K562 (cell line): ENCODE measurements at regions not wholly inside any gene's neighbourhood (a gene's known extent, or its start where the extent isn't known, plus 50 kb on each side); places are given as distances from the start of the nearest gene placed in this dataset.

ENCODE experiments used
- ATAC-seq: fragments of 200-7000 bp; cut with Tn5 transposase; 3 replicates; pipeline ENCODE4 v1.9.1; 2020; ENCODE audit warnings: moderate library complexity
- BruUV-seq: library from RNA; stranded (reverse); fragments of 400-500 nt; replicated peaks from 2 replicates; lab custom pipeline; 2021; lab: Mats Ljungman, UMichigan
- CTCF ChIA-PET: fragments of 300-600 bp; formaldehyde crosslinking; extraction: SDS; loops from one replicate; lab custom pipeline; 2021; ENCODE audit warnings: low intra/inter-chr PET ratio; lab: Yijun Ruan, JAX
- POLR2A ChIA-PET: fragments of 300-600, 350-650 bp; sonication (Branson Sonifier 250); formaldehyde crosslinking; extraction: SDS; loops from one replicate; lab custom pipeline; 2021; ENCODE audit warnings: antibody characterized with exemption, inconsistent platforms; lab: Yijun Ruan, JAX
- DNase-seq, 4 experiments: peaks; one replicate each; pipeline versions ENCODE4 v3.0.0 to v3.0.0-alpha.2; 2011 to 2018; ENCODE audit warnings: low spot score in 3 of 4, mixed read lengths in 3 of 4; ENCODE audit errors: extremely low read depth in 1 of 4
- FAIRE-seq: peaks from 2 replicates; lab custom pipeline; 2011; peaks lifted over from hg19 to GRCh38; lab: Jason Lieb, UNC
- H2AFZ ChIP-seq: 2 replicates; pipeline ENCODE4 v1.6.0; 2011; ENCODE audit warnings: low read depth, low read length, control low read depth, inconsistent platforms
- H3K27ac ChIP-seq: fragments of 200-600 bp; 3 replicates; pipeline ENCODE4 v1.8.0; 2011; ENCODE audit warnings: low read depth, mild to moderate bottlenecking, control low read depth, inconsistent platforms, low read length, moderate library complexity, mixed read lengths; ENCODE audit errors: extremely low read depth
- H3K27me3 ChIP-seq, 2 experiments: fragments of 300-600 bp in 1 of 2; 2 replicates in 1 of 2; 3 replicates in 1 of 2; pipeline versions ENCODE4 v1.6.0 to v1.8.0; 2011; ENCODE audit warnings: inconsistent platforms in 2 of 2, low read length in 2 of 2, mild to moderate bottlenecking in 1 of 2, mixed read lengths in 1 of 2, moderate library complexity in 1 of 2; ENCODE audit not compliant: control insufficient read depth in 2 of 2, insufficient read depth in 2 of 2
- H3K36me3 ChIP-seq: fragments of 300-600 bp; 3 replicates; pipeline ENCODE4 v1.8.0; 2011; ENCODE audit warnings: mild to moderate bottlenecking, low read length, inconsistent platforms; ENCODE audit not compliant: control insufficient read depth, insufficient read depth
- H3K4me1 ChIP-seq, 2 experiments: fragments of 200-600 bp in 1 of 2; replicated peaks in 1 of 2; 2 replicates in 1 of 2; 3 replicates in 1 of 2; pipeline versions ENCODE4 v1.5.1 to v1.8.0; 2011; ENCODE audit warnings: inconsistent platforms in 2 of 2, low read length in 2 of 2, mild to moderate bottlenecking in 1 of 2, mixed read lengths in 1 of 2, moderate library complexity in 1 of 2; ENCODE audit not compliant: control insufficient read depth in 2 of 2, insufficient read depth in 2 of 2
- H3K4me2 ChIP-seq: 2 replicates; pipeline ENCODE4 v1.6.1; 2011; ENCODE audit warnings: low read length, control low read depth, inconsistent platforms, mixed read lengths; ENCODE audit not compliant: insufficient read depth
- H3K4me3 ChIP-seq: fragments of 200-600 bp; sonication (generic), shearing (Covaris generic); 2 replicates; pipeline ENCODE4 v1.5.1; 2016; ENCODE audit warnings: control low read depth, inconsistent platforms
- H3K79me2 ChIP-seq: fragments of 200-600 bp; 3 replicates; pipeline ENCODE4 v1.8.0; 2011; ENCODE audit warnings: low read length, inconsistent platforms; ENCODE audit not compliant: control insufficient read depth, insufficient read depth
- H3K9ac ChIP-seq, 2 experiments: 2 replicates each; pipeline versions ENCODE4 v1.6.0 to v1.6.1; 2011; ENCODE audit warnings: low read depth in 2 of 2, low read length in 2 of 2, control low read depth in 1 of 2, inconsistent platforms in 1 of 2, mild to moderate bottlenecking in 1 of 2, mixed read lengths in 1 of 2; ENCODE audit not compliant: insufficient read depth in 1 of 2
- H3K9me1 ChIP-seq: one replicate; pipeline ENCODE4 v1.6.0; 2011; ENCODE audit warnings: inconsistent platforms, mild to moderate bottlenecking, low read length, moderate library complexity; ENCODE audit not compliant: control insufficient read depth, insufficient read depth
- H3K9me3 ChIP-seq: replicated peaks from 2 replicates; pipeline ENCODE4 v1.5.1; 2011; ENCODE audit warnings: low read depth, low read length, inconsistent platforms; ENCODE audit not compliant: control insufficient read depth, insufficient read depth
- H4K20me1 ChIP-seq: replicated peaks from 2 replicates; pipeline ENCODE4 v1.6.1; 2011; ENCODE audit warnings: low read length, inconsistent platforms, mixed read lengths; ENCODE audit not compliant: control insufficient read depth, insufficient read depth
- ATF6 ChIP-seq: sonication (generic); formaldehyde crosslinking; IDR thresholded peaks from 2 replicates; pipeline ENCODE4 v1.4.0; 2020; ENCODE audit warnings: mild to moderate bottlenecking, missing genetic modification reagents
- BRD4 ChIP-seq: fragments of 200-600 bp; sonication (generic); IDR thresholded peaks from 2 replicates; pipeline ENCODE4 v1.6.1; 2017; ENCODE audit warnings: inconsistent platforms
- HINFP ChIP-seq: fragments of 450-650 bp; conservative IDR thresholded peaks from 2 replicates; pipeline ENCODE4 v1.6.1; 2016; ENCODE audit warnings: missing genetic modification characterization, low read depth, mild to moderate bottlenecking, control low read depth, missing compliant biosample characterization
- KLF13 ChIP-seq: fragments of 450-650 bp; IDR thresholded peaks from 2 replicates; pipeline ENCODE4 v1.6.1; 2016; ENCODE audit warnings: missing genetic modification characterization, low read depth, mild to moderate bottlenecking, missing compliant biosample characterization, moderate library complexity, borderline replicate concordance
- KLF16 ChIP-seq: IDR thresholded peaks from 2 replicates; pipeline ENCODE4 v1.6.1; 2016; ENCODE audit warnings: antibody characterized with exemption
- MAFG ChIP-seq: fragments of 450-650 bp; conservative IDR thresholded peaks from 2 replicates; pipeline ENCODE4 v1.6.1; 2016; ENCODE audit warnings: missing genetic modification characterization, missing compliant biosample characterization
- MTA3 ChIP-seq: fragments of 450-650 bp; formaldehyde crosslinking; IDR thresholded peaks from 2 replicates; pipeline ENCODE4 v1.6.1; 2017; ENCODE audit warnings: mild to moderate bottlenecking, borderline replicate concordance
- NCOA6 ChIP-seq: fragments of 450-650 bp; IDR thresholded peaks from 2 replicates; pipeline ENCODE4 v1.6.1; 2017; ENCODE audit warnings: mild to moderate bottlenecking
- NR2F6 ChIP-seq: fragments of 450-650 bp; formaldehyde crosslinking; IDR thresholded peaks from 2 replicates; pipeline ENCODE4 v1.4.0; 2020; ENCODE audit warnings: mild to moderate bottlenecking
- PKNOX1 ChIP-seq: fragments of 450-650 bp; IDR thresholded peaks from 2 replicates; pipeline ENCODE4 v1.6.1; 2016
- POLR2AphosphoS2 ChIP-seq: IDR thresholded peaks from 2 replicates; pipeline ENCODE4 v1.6.1; 2012; ENCODE audit warnings: low read length, improper control_type of control experiment
- RBM22 ChIP-seq: fragments of 200-400 bp; formaldehyde crosslinking; IDR thresholded peaks from 2 replicates; pipeline ENCODE4 v1.6.1; 2018; ENCODE audit warnings: low read length, low read depth; ENCODE audit not compliant: poor library complexity, severe bottlenecking
- WGBS: fragments of 100-300 bp; shearing (Covaris generic); methylation state at CpG from one replicate; pipeline ENCODE4 v1.1.6; 2016; ENCODE audit warnings: low coverage, mixed read lengths; ENCODE audit not compliant: insufficient coverage; ENCODE audit errors: missing lambda C conversion rate; 5-methylcytosine and 5-hydroxymethylcytosine counted together
- in situ Hi-C: fragments of 300-500 bp; cut with MboI; formaldehyde crosslinking; loops from 4 replicates; pipeline ENCODE4 v1.15.0; 2018; ENCODE audit warnings: inconsistent platforms, mixed read lengths
- intact Hi-C: fragments of 100-400 bp; cut with micrococcal nuclease; formaldehyde crosslinking; loops from 2 replicates; pipeline ENCODE4 v1.14.2; 2022

GRCh38 chr6:105499136-105499870 lies 96.4 kb upstream of the PREP start:
- H2AFZ ChIP-seq, result no peak overlapping the region

GRCh38 chr6:105497549-105497948 lies 94.7 kb upstream of the PREP start:
- no peak for DNase-seq
- Histone ChIP-seq H3K36me3 (no peaks in the 10 kb centered on the region), H3K79me2 (no peaks in the 10 kb centered on the region), H3K9me1 (no peaks in the 10 kb centered on the region), H3K27ac (no peak overlapping the region), H4K20me1 (no peaks in the 10 kb centered on the region), H3K27me3 (peaks cover 6 to 14% of the 10 kb centered on the region in 2 experiments; a peak in 4 of 5 replicates), H3K9ac (no peak overlapping the region), H3K4me2 (no peak overlapping the region), H3K4me3 (no peak overlapping the region), H3K4me1 (no peaks in the 10 kb centered on the region), H3K9me3 (no peaks in the 10 kb centered on the region), H2AFZ (no peak overlapping the region)
- CTCF ChIA-PET, result interaction anchor here (0.6 kb wide), 1 partner anchor 725 kb away, joined by 3 read pairs; no protein-coding TSS in a partner anchor
- in situ Hi-C loops, result no loop called here
- BruUV-seq, result no TSS peak
- ATAC-seq, result no peak
- intact Hi-C loops, result no loop called here
- FAIRE-seq, result no peak
- 0% methylated on average over 2 of the region's 2 CpGs for WGBS
- POLR2A ChIA-PET, result interaction anchor here (0.7 to 1.5 kb wide), 2 partner anchors 9 to 14 kb away, joined by 3 read pairs; no protein-coding TSS in a partner anchor
- TF ChIP-seq KLF13 (no peak), NR2F6 (CRISPR knock-in tag) (no peak), BRD4 (no peak), MAFG (no peak), PKNOX1 (no peak), ATF6 (CRISPR knock-in tag) (no peak), RBM22 (no peak), KLF16 (no peak), HINFP (tag) (no peak), MTA3 (no peak)

More at GRCh38 chr6:105499136-105499870, 96.4 kb upstream of the PREP start:
- Histone ChIP-seq H3K27me3 (peaks cover 6 to 14% of the 10 kb centered on the region in 2 experiments; a peak in 4 of 5 replicates), H3K4me1 (no peaks in the 10 kb centered on the region), H3K9me1 (no peaks in the 10 kb centered on the region), H3K9me3 (no peaks in the 10 kb centered on the region), H3K4me3 (no peak overlapping the region), H3K27ac (no peak overlapping the region), H3K36me3 (no peaks in the 10 kb centered on the region), H4K20me1 (no peaks in the 10 kb centered on the region), H3K9ac (no peak overlapping the region), H3K4me2 (no peak overlapping the region), H3K79me2 (no peaks in the 10 kb centered on the region)
- FAIRE-seq, result no peak
- TF ChIP-seq POLR2AphosphoS2 (no peak), NCOA6 (no peak)
- ChIA-PET POLR2A (interaction anchor here (1.5 kb wide), 1 partner anchor 16 kb away, joined by 3 read pairs; no protein-coding TSS in a partner anchor), CTCF (no interaction called here)
- WGBS, result 0% methylated on average over 2 of the region's 2 CpGs
- DNase-seq, result no peak
- ATAC-seq, result no peak
- no TSS peak for BruUV-seq
- intact Hi-C loops (no loop called here), in situ Hi-C loops (no loop called here)
